ENCODE measurements at regions not wholly inside any gene's neighbourhood (a gene's known extent, or its start where the extent isn't known, plus 50 kb on each side); places are given as distances from the start of the nearest gene placed in this dataset.

- TF ChIP-seq POLR2A (IDR thresholded peaks at IDR 0.05; ENCODE audit: control extremely low read depth in 1 of 2, low read depth in 2 of 2, low read length in 2 of 2) = no peak
- no peak for TF ChIP-seq CTCF (IDR thresholded peaks at IDR 0.05; ENCODE audit: control extremely low read depth in 1 of 3, insufficient read depth in 1 of 3, low read depth in 1 of 3, low read length in 3 of 3)
- no peak for TF ChIP-seq MAX (IDR thresholded peaks at IDR 0.05)
- no peak for TF ChIP-seq CHD1 (IDR thresholded peaks at IDR 0.05; ENCODE audit: low read depth, low read length)
- TF ChIP-seq PHF8 (conservative IDR thresholded peaks at IDR 0.05; ENCODE audit: low read depth, low read length) = no peak
- no peak for TF ChIP-seq CREB1 (IDR thresholded peaks at IDR 0.05)
- no peak for TF ChIP-seq KDM5A (IDR thresholded peaks at IDR 0.05; ENCODE audit: low read length)
- no peak for TF ChIP-seq EZH2 (IDR thresholded peaks at IDR 0.05; ENCODE audit: low read depth, low read length, severe bottlenecking)
- no peak for TF ChIP-seq JUN (IDR thresholded peaks at IDR 0.05; ENCODE audit: low read depth, low read length)
Measured at GRCh38 chr4:60344908-60345307, 855.2 kb upstream of the ADGRL3 start.
